HT1080 (cell line): ENCODE measurements at regions not wholly inside any gene's neighbourhood (a gene's known extent, or its start where the extent isn't known, plus 50 kb on each side); places are given as distances from the start of the nearest gene placed in this dataset.

ENCODE experiments used
- DNase-seq: peaks from one replicate; pipeline ENCODE4 v3.0.0-alpha.2; 2015; ENCODE audit warnings: low read depth

GRCh38 chr2:155905657-155906056, 426.9 kb downstream of the NR4A2 start:
- no peak for DNase-seq

DNA sequence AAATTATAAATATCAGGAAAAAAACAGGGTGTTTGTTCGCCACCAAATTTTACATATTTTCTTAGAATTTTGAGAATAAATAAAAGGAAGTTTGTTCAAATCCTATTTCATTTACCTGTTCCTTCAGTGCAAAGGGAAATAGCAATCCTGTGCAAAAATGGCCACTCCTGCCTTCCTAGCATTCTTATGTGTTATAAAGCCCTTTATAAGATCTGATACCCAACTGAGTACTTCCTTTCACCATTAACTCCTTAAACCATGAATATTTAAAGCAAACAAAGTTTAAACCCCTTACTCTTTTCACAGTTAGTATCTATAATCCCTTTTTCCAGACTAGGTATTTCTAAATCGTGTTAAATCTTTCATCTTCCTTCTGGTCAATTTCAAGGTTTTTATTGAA, 427.8 kb downstream of the NR4A2 start:
- no peak for DNase-seq

DNA sequence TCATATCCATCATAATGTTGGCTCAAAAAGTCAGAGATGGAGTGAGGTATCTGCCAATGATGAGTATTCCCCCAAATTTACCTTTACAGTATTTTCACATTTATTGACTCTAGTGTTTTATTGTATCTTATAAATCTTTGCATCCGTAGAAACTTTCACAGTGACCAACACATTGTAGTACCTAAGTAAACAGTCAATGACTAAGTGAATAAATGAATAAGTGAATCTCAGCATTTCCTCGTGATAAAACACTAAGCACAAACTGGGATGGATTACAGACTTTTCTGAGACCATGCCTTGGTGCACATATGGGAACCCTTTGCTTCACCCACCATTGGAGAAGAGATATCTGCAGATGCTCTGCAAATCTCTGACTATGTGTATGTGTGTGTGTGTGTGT, 429.9 kb downstream of the NR4A2 start:
- no peak for DNase-seq

DNA sequence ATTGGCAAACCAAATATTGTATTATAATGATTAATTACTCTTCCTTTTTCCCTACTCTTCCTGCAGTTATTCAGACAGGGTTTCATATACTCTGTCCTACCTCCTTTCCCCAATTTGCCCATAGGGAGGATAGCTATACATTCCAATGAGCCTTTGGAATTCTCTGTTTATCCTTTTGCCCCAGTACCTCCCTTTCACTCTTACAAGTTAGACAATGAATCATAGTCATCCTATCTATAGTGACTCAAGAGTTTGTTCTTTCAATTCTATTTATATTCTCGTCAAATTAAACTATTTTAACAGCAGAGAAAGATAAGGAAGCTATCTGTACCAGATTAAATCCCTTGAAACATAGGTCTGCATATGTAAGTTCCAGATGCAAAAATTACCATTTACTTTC, 437.5 kb downstream of the NR4A2 start:
- DNase-seq: peak; percentile 40

- DNase-seq: peak; percentile 18
These were observed 452.1 kb downstream of the NR4A2 start for GRCh38 chr2:155880382-155880781.

DNA sequence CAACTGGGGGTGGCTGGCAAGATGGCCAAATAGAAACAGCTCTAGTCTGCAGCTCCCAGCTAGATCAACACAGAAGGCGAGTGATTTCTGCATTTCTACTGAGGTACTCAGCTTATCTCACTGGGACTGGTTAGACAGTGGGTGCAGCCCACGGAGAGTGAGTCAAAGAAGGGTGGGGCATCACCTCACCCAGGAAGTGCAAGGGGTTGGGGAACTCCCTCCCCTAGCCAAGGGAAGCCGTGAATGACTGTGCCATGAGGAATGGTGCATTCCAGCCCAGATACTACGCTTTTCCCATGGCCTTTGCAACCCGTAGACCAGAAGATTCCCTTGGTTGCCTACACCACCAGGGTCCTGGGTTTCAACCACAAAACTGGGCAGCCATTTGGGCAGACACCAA, 452.6 kb downstream of the NR4A2 start:
- peak; percentile 78 for DNase-seq

- DNase-seq: no peak
These were observed 460.1 kb downstream of the NR4A2 start for GRCh38 chr2:155872396-155872795.

- no peak for DNase-seq
These were observed 460.6 kb downstream of the NR4A2 start for GRCh38 chr2:155871940-155872339.

- DNase-seq: no peak
These were observed 465.0 kb downstream of the NR4A2 start for GRCh38 chr2:155867564-155867963.

DNA sequence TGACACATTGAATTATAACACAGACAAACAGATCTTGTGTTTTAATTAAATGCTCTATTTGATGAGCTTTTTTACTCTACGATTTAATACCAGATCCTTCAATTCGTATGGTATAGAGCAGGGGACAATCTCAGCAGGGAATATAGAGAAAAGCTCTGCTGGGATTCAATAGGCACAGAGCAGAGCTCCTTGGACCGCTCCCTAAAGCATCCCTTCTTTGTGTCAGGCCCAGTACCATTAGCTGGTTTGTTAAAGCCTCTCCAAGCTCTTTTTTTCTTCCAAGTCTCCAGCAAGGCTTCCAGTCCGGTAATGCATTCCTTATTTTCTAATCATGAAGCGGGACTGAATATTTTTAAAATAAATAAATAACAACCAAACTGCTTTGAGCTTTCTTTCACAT, 466.0 kb downstream of the NR4A2 start:
- DNase-seq: no peak

- DNase-seq: no peak
These were observed 480.4 kb downstream of the NR4A2 start for GRCh38 chr2:155852156-155852555.

GRCh38 chr2:155846259-155846658, 486.3 kb downstream of the NR4A2 start:
- peak; percentile 11 for DNase-seq

- DNase-seq: no peak
These were observed 488.1 kb downstream of the NR4A2 start for GRCh38 chr2:155844461-155844860.

DNA sequence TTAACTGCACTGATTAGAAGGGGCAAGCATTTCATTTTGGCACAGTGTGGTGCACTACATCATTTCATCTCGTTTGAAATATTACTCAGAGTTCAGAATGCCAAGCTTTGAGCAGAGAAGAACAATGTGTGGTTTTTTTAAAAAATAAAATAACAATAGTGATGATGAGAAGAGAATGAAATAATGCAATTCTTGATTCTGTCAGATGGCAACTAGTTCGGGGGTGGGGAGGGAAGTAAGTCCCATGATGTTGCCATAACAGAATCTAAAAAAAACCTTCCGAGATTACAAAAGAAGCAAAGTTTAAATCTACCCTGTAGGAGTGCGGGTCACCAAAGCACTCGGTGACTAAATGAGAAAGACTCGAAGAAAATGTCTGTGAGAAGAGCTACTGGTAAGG, 490.4 kb downstream of the NR4A2 start:
- peak; percentile 8 for DNase-seq

- DNase-seq: no peak
These were observed 491.1 kb downstream of the NR4A2 start for GRCh38 chr2:155841442-155841841.

DNA sequence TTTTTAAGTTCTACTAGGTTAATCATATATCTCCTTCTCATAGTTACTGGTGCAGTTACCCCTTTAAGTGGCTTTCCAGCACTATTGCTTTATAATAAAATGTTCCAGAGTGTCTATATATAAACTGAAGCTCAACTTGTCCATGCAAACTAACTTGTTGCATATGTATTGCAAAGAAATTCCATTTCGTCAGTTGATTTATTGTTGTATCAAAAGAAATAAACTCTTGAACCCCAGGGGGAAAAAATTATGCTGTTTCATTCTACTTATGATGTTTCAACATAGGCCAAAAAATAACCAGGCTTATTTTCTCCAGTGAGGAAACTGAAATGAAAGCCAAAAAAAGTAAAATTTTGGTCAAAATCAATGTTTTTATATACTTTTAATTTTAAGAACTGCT, 491.9 kb downstream of the NR4A2 start:
- no peak for DNase-seq

- no peak for DNase-seq
These were observed 492.5 kb downstream of the NR4A2 start for GRCh38 chr2:155839991-155840390.

GRCh38 chr2:155839436-155839835, 493.1 kb downstream of the NR4A2 start:
- DNase-seq: no peak

- no peak for DNase-seq
These were observed 496.1 kb downstream of the NR4A2 start for GRCh38 chr2:155836439-155836838.

DNA sequence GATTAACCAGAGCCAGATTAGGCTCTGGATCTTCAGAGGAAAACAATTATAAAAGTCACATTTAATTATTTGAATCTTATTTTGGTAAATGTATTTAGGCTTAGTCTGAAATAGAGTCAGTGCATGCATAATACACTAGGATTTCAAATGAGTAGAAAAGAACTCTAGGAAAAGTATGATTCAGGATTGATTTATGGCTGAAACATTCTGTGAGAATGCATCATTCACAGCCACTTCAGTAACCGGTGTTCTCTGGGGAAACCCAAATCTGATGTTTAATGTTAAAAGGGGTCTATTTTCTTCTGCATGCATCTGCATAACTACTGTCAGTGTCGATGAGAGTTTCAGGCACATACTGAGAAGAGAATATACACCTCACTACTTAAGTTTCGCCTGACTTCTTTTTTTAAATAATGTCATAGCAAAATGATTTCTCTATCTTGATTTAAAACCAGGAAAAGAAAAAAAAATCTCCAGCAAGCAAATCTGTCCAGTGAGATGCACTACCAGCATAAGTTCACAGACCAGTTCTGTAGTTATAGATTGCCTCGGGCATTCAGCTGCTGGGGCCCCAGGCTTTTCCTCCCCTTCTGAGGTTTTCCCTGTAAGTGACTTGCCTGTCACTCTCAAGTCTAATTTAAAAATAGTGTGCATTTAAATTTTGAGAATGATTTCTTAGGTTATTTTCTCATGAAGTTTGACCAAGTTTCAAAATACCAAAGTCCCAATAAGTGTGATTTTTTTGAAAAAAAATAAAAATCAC, 501.5 kb downstream of the NR4A2 start:
- no peak for DNase-seq

GRCh38 chr2:155830351-155830750, 502.2 kb downstream of the NR4A2 start:
- DNase-seq: no peak

GRCh38 chr2:155825876-155826275, 506.6 kb downstream of the NR4A2 start:
- no peak for DNase-seq

DNA sequence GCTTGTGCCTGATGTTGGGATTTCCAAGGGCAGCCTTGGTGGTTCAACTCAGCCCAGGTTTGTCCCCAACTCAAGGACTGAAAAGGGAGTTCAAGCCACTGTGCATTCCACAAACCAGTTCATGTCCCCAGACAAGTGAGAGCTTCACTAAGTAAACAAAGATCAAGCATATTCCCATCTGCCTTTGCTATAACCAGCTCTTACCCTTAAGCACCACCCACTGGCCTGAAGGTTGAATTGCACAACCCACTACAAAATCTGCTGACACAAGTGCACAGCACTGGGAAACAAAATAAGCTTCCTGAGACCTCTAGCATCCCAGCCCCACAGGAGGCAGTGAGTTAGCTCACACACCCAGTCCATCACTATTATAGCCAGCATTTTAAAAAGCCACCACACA, 516.7 kb downstream of the NR4A2 start:
- DNase-seq: peak; percentile 52

GRCh38 chr2:155815275-155815674, 517.2 kb downstream of the NR4A2 start:
- DNase-seq: no peak
